HS-27A (cell line): ENCODE measurements at regions not wholly inside any gene's neighbourhood (a gene's known extent, or its start where the extent isn't known, plus 50 kb on each side); places are given as distances from the start of the nearest gene placed in this dataset.

Experiments
- DNase-seq: peaks from one replicate; pipeline ENCODE4 v3.0.0-alpha.2; 2012; ENCODE audit warnings: low read depth, missing footprints

- DNase-seq = no peak
Observed at GRCh38 chr11:69393178-69393832, 88.2 kb upstream of the LINC01488 start.

GRCh38 chr11:69393865-69394233 is 87.6 kb upstream of the LINC01488 start:
- DNase-seq = no peak

- no peak for DNase-seq
Observed at GRCh38 chr11:69394234-69394868, 87.1 kb upstream of the LINC01488 start.

GRCh38 chr11:69394869-69395246 is 86.6 kb upstream of the LINC01488 start:
- DNase-seq = no peak

- DNase-seq = no peak
Observed at GRCh38 chr11:69395287-69395686, 86.2 kb upstream of the LINC01488 start.

GRCh38 chr11:69396051-69396947 is 85.2 kb upstream of the LINC01488 start:
- DNase-seq = no peak

GRCh38 chr11:69396948-69397307 is 84.5 kb upstream of the LINC01488 start:
- no peak for DNase-seq

GRCh38 chr11:69397732-69398131 is 83.7 kb upstream of the LINC01488 start:
- no peak for DNase-seq

- DNase-seq = no peak
Observed at GRCh38 chr11:69398529-69399492, 82.7 kb upstream of the LINC01488 start.

GRCh38 chr11:69400140-69400539 is 81.3 kb upstream of the LINC01488 start:
- no peak for DNase-seq

GRCh38 chr11:69400771-69401590 is 80.5 kb upstream of the LINC01488 start:
- DNase-seq = no peak

GRCh38 chr11:69401715-69402114 is 79.7 kb upstream of the LINC01488 start:
- no peak for DNase-seq

- DNase-seq = no peak
Observed at GRCh38 chr11:69402251-69402887, 79.1 kb upstream of the LINC01488 start.

- DNase-seq = no peak
Observed at GRCh38 chr11:69403556-69404215, 77.8 kb upstream of the LINC01488 start.

GRCh38 chr11:69406060-69406459 is 75.4 kb upstream of the LINC01488 start:
- DNase-seq = no peak

GRCh38 chr11:69409812-69410645 is 71.4 kb upstream of the LINC01488 start:
- DNase-seq = no peak

- DNase-seq = no peak
Observed at GRCh38 chr11:69411257-69411924, 70.1 kb upstream of the LINC01488 start.

GRCh38 chr11:69413015-69413801 is 68.3 kb upstream of the LINC01488 start:
- no peak for DNase-seq
